OCI-LY3 (cell line): ENCODE measurements at regions not wholly inside any gene's neighbourhood (a gene's known extent, or its start where the extent isn't known, plus 50 kb on each side); places are given as distances from the start of the nearest gene placed in this dataset.
"Not testable (repeated sequence)": the region's sequence is repeated elsewhere in the genome, so short reads cannot be mapped to it uniquely, and the experiment has no call there.

Experiments
- H2AFZ ChIP-seq: fragments of 200-600, 300-600 bp; shearing (Covaris generic); 2 replicates; pipeline ENCODE4 v1.6.0; 2014; ENCODE audit warnings: antibody characterized with exemption, low read depth, low read length
- H3K27ac ChIP-seq: fragments of 200-600, 300-600 bp; sonication (generic); 2 replicates; pipeline ENCODE4 v1.5.1; 2014; ENCODE audit warnings: mild to moderate bottlenecking, low read length, moderate library complexity, mixed read lengths
- H3K27me3 ChIP-seq: fragments of 200-600, 300-600 bp; sonication (generic); 2 replicates; pipeline ENCODE4 v1.6.1; 2014; ENCODE audit warnings: low read depth, low read length, mixed read lengths
- H3K36me3 ChIP-seq: fragments of 200-600, 300-600 bp; sonication (generic); replicated peaks from 2 replicates; pipeline ENCODE3; 2014; ENCODE audit warnings: low read depth, low read length, mixed read lengths
- H3K4me1 ChIP-seq: fragments of 300-600, 200-600 bp; sonication (generic); 2 replicates; pipeline ENCODE4 v1.6.1; 2014; ENCODE audit warnings: low read length, mixed read lengths
- H3K4me2 ChIP-seq: fragments of 200-600, 300-600 bp; sonication (generic); 2 replicates; pipeline ENCODE4 v1.6.1; 2014; ENCODE audit warnings: low read length, mixed read lengths
- H3K4me3 ChIP-seq: fragments of 300-600, 200-600 bp; sonication (generic); 2 replicates; pipeline ENCODE4 v1.5.1; 2014; ENCODE audit warnings: antibody characterized with exemption, mild to moderate bottlenecking, low read length, moderate library complexity
- H3K79me2 ChIP-seq: fragments of 300-600, 200-600 bp; shearing (Covaris generic); 2 replicates; pipeline ENCODE4 v1.6.1; 2014; ENCODE audit warnings: mild to moderate bottlenecking, low read length, mixed read lengths
- H3K9ac ChIP-seq: fragments of 300-600, 200-600 bp; shearing (Covaris generic); 2 replicates; pipeline ENCODE4 v1.6.0; 2014; ENCODE audit warnings: mild to moderate bottlenecking, low read length, moderate library complexity
- H3K9me3 ChIP-seq: fragments of 200-600, 300-600 bp; shearing (Covaris generic); 2 replicates; pipeline ENCODE4 v1.6.1; 2014; ENCODE audit warnings: low read length, mixed read lengths; ENCODE audit not compliant: insufficient read depth
- H4K20me1 ChIP-seq: fragments of 200-600, 300-600 bp; sonication (generic); 2 replicates; pipeline ENCODE4 v1.6.1; 2016; ENCODE audit warnings: low read length, mixed read lengths; ENCODE audit not compliant: insufficient read depth
- EZH2phosphoT487 ChIP-seq: fragments of 200-600 bp; shearing (Covaris generic); IDR thresholded peaks from 2 replicates; pipeline ENCODE4 v1.6.1; 2018; ENCODE audit warnings: antibody characterized with exemption, mixed run types, low read depth
- TF ChIP-seq, protein P1 (sequence below): fragments of 200-600, 300-600 bp; sonication (generic); IDR thresholded peaks from 2 replicates; pipeline ENCODE4 v1.5.1; 2014; ENCODE audit warnings: antibody characterized with exemption, low read length, low read depth

- no peak overlapping the region for H3K4me2 ChIP-seq
- H3K79me2 ChIP-seq: no peaks in the 10 kb centered on the region
- H3K4me1 ChIP-seq: no peaks in the 10 kb centered on the region
- no peaks in the 10 kb centered on the region for H3K36me3 ChIP-seq
- H3K4me3 ChIP-seq: no peak overlapping the region
- H3K9me3 ChIP-seq: no peaks in the 10 kb centered on the region
- H3K9ac ChIP-seq: no peak overlapping the region
- H3K27ac ChIP-seq: no peak overlapping the region
- TF ChIP-seq, protein P1, sequence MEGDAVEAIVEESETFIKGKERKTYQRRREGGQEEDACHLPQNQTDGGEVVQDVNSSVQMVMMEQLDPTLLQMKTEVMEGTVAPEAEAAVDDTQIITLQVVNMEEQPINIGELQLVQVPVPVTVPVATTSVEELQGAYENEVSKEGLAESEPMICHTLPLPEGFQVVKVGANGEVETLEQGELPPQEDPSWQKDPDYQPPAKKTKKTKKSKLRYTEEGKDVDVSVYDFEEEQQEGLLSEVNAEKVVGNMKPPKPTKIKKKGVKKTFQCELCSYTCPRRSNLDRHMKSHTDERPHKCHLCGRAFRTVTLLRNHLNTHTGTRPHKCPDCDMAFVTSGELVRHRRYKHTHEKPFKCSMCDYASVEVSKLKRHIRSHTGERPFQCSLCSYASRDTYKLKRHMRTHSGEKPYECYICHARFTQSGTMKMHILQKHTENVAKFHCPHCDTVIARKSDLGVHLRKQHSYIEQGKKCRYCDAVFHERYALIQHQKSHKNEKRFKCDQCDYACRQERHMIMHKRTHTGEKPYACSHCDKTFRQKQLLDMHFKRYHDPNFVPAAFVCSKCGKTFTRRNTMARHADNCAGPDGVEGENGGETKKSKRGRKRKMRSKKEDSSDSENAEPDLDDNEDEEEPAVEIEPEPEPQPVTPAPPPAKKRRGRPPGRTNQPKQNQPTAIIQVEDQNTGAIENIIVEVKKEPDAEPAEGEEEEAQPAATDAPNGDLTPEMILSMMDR: no peak
- no peak for TF ChIP-seq EZH2phosphoT487
- no peaks in the 10 kb centered on the region for H4K20me1 ChIP-seq
- no peak overlapping the region for H2AFZ ChIP-seq
- H3K27me3 ChIP-seq: no peaks in the 10 kb centered on the region
Measured at GRCh38 chr10:8360814-8361509, 306.5 kb downstream of the GATA3 start.

- Histone ChIP-seq H3K9me3 (no peaks in the 10 kb centered on the region), H2AFZ (no peak overlapping the region), H3K4me3 (no peak overlapping the region), H3K27me3 (no peaks in the 10 kb centered on the region), H3K36me3 (no peaks in the 10 kb centered on the region), H3K9ac (no peak overlapping the region), H3K27ac (no peak overlapping the region), H4K20me1 (no peaks in the 10 kb centered on the region), H3K4me2 (no peak overlapping the region), H3K4me1 (no peaks in the 10 kb centered on the region), H3K79me2 (no peaks in the 10 kb centered on the region)
- TF ChIP-seq EZH2phosphoT487: no peak
- TF ChIP-seq, protein P1: no peak
Measured at GRCh38 chr10:8361510-8361844, 307.0 kb downstream of the GATA3 start.

- Histone ChIP-seq H3K9ac (no peak overlapping the region), H3K9me3 (no peaks in the 10 kb centered on the region), H3K27ac (no peak overlapping the region), H4K20me1 (no peaks in the 10 kb centered on the region), H3K4me1 (no peaks in the 10 kb centered on the region), H3K4me3 (no peak overlapping the region), H3K27me3 (no peaks in the 10 kb centered on the region), H3K4me2 (no peak overlapping the region), H2AFZ (no peak overlapping the region), H3K36me3 (no peaks in the 10 kb centered on the region), H3K79me2 (no peaks in the 10 kb centered on the region)
- TF ChIP-seq EZH2phosphoT487: no peak
- TF ChIP-seq, protein P1: no peak
Measured at GRCh38 chr10:8365935-8366911, 311.7 kb downstream of the GATA3 start.

DNA sequence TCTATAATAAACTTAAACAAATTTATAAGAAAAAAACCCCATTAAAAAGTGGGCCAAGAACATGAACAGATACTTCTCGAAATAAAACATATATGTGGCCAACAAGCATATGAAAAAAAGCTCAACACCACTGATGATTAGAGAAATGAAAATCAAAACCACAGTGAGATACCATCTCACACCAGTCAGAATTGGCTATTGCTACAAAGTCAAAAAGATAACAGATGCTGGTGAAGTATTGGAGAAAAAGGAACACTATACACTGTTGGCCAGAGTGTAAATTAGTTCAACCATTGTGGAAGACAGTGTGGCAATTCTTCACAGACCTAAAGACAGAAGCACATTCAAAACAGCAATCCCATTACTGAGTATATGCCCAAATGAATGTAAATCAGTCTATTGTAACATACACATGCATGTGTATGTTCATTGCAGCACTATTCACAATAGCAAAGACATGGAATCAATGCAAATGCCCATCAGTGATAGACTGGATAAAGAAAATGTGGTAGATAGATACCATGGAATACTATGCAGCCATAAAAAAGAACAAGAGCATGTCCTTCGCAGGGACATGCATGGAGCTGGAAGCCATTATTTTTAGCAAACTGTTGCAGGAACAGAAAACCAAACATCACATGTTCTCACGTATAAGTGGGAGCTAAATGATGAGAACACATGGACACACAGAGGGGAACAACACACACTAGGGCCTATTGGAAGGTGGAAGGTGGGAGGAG lies 313.4 kb downstream of the GATA3 start:
- H3K4me1 ChIP-seq, H3K4me2 ChIP-seq, H3K27me3 ChIP-seq, H3K36me3 ChIP-seq, H3K4me3 ChIP-seq, H3K9me3 ChIP-seq, H3K27ac ChIP-seq, H4K20me1 ChIP-seq, H3K79me2 ChIP-seq, H3K9ac ChIP-seq, H2AFZ ChIP-seq: not testable (repeated sequence)
